D341Med (cell line): ENCODE measurements at regions not wholly inside any gene's neighbourhood (a gene's known extent, or its start where the extent isn't known, plus 50 kb on each side); places are given as distances from the start of the nearest gene placed in this dataset.
"Not testable (repeated sequence)": the region's sequence is repeated elsewhere in the genome, so short reads cannot be mapped to it uniquely, and the experiment has no call there.

Experiments
- DNase-seq: peaks from one replicate; pipeline ENCODE4 v3.0.0; 2012; ENCODE audit warnings: low spot score

DNA sequence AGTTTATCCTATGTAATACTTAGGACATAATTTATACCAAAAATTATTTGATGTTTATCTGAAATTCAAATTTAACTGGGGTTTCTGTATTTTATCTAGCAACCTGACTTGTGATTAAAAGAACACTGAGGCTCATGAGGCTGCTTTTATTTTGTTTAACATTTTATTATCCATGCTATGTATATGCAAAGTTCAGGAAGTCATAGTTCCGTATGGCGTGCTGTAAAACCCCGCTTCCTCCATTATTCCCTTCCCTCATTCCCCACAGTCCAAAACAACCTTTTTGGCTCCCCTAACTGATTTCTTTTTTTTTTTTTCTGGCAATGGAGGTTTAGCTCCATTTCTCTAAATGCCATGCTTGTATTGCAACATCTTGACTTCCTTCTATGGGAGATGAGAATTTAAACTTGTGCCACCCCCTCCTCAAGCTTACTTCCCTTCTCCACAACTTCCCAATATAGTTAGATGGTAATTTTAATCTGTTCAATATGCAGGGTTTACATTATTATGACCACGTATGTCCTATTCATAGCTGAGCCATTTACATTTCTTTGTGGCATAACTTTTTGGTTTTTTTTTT is 138.0 kb upstream of the DNAH14 start:
- no peak for DNase-seq

GRCh38 chr1:224795591-224795990 is 133.9 kb upstream of the DNAH14 start:
- no peak for DNase-seq

- DNase-seq: no peak
Observed at GRCh38 chr1:224799083-224799482, 130.4 kb upstream of the DNAH14 start.

- no peak for DNase-seq
Observed at GRCh38 chr1:224800486-224801119, 128.9 kb upstream of the DNAH14 start.

- DNase-seq: no peak
Observed at GRCh38 chr1:224801844-224802490, 127.5 kb upstream of the DNAH14 start.

- DNase-seq: no peak
Observed at GRCh38 chr1:224802617-224803016, 126.9 kb upstream of the DNAH14 start.

GRCh38 chr1:224804220-224804619 is 125.3 kb upstream of the DNAH14 start:
- DNase-seq: no peak

- DNase-seq: no peak
Observed at GRCh38 chr1:224805889-224806288, 123.6 kb upstream of the DNAH14 start.

- DNase-seq: no peak
Observed at GRCh38 chr1:224809137-224809536, 120.3 kb upstream of the DNAH14 start.

DNA sequence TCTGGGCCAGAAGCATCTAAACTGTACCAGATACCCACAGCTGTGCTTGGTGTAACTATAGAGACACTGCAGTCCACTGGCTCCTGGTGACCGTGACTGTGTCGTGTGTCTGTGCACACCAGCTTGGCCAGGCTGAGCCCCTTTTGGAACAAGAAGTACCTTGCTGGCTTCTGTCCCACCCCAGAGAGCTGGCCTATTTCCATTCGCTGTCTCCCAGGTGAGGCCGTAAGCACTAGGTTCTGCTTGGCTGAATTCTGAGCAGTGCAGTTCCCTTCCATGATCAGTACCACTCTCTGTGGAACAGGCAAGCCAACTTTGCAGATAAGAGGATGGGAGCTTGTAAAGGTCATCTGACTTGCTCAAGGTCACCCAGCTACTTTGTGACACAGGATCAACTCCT is 119.9 kb upstream of the DNAH14 start:
- DNase-seq: no peak

DNA sequence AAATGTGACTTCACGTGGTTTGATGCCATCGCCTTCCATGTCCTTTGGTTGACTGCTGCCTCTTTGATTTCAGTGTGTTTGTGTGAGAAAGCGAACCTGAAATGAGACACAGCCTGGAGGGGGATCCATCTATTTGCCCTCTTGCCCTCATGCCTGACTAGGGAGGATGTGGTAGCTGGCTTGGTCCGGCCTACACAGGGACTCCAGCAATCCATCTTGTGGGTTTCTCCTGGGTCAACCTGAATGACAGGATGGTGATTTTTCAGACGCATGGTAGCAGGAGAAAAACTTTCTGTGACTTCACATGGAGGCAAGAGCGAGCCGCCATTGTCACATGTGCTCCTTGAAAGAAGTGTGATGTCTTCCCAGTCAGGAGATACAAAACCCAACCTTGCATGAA is 117.9 kb upstream of the DNAH14 start:
- no peak for DNase-seq

- DNase-seq: no peak
Observed at GRCh38 chr1:224815647-224816046, 113.8 kb upstream of the DNAH14 start.

DNA sequence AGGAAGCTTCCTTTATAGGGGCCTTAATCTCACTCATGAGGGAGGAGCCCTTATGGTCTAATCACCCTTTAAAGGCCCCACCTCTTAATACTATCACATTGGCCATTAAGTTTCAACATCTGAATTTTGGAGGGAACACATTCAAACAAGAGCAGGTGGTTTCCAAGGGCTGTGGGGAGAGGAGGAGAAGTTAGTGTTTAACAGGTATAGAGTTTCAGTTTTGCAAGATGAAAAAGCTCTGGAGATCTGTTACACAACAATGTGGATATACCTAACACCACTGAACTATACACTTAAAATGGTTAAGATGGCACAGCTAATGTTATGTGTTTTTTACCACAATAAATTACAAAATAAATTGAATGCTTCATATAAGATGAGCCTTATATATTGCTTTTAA is 113.4 kb upstream of the DNAH14 start:
- no peak for DNase-seq

GRCh38 chr1:224817382-224817781 is 112.1 kb upstream of the DNAH14 start:
- no peak for DNase-seq

GRCh38 chr1:224819861-224820260 is 109.6 kb upstream of the DNAH14 start:
- no peak for DNase-seq

GRCh38 chr1:224820341-224820740 is 109.1 kb upstream of the DNAH14 start:
- DNase-seq: no peak

DNA sequence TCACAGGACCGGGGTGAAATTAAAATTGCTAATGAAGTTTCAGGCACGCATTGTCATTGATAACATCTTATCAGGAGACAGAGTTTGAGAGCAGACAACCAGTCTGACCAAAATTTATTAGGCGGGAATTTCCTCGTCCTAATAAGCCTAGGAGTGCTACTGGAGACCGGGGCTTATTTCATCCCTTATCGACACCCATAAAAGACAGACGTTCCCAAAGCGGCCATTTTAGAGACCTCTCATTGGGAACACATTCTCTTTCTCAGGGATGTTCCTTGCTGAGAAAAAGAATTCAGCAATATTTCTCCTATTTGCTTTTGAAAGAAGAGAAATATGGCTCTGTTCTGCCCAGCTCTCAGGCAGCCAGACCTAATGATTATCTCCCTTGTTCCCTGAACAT is 107.7 kb upstream of the DNAH14 start:
- not testable (repeated sequence) for DNase-seq

DNA sequence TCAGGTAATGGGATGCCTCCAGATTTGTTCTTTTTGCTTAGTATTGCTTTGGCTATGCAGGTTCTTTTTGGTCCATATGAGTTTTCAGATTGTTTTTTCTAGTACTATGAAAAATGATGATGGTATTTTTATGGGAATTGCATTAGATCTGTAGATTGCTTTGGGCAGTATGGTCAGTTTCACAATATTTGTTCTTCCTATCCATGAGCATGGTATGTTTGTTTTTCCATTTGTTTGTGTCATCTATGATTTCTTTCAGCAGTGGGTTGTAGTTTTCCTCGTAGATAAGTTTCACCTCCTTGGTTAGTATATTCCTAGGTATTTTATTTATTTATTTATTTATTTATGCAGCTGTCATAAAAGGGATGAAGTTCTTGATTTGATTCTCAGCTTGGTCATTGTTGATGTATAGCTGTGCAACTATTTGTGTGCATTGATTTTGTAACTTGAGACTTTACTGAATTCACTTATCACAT is 103.9 kb upstream of the DNAH14 start:
- DNase-seq: no peak

DNA sequence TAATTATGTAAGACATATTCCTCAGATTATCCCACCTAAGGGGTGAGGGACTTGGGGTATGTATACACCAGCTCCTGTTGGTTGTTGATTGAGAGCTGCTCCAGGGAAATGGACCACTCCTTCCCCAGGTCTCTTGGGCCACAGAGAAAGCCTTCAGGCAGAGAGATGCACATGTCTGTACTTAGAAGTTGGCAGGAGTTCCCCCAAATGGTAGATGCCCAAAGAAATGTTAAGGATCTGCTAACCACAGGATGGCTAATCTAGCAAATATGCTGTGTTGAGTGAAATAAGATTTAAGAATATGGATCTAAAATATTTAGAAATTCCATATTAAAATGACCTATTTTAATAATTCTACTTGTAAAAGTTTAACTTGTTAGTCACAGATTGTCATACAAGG is 100.8 kb upstream of the DNAH14 start:
- no peak for DNase-seq

DNA sequence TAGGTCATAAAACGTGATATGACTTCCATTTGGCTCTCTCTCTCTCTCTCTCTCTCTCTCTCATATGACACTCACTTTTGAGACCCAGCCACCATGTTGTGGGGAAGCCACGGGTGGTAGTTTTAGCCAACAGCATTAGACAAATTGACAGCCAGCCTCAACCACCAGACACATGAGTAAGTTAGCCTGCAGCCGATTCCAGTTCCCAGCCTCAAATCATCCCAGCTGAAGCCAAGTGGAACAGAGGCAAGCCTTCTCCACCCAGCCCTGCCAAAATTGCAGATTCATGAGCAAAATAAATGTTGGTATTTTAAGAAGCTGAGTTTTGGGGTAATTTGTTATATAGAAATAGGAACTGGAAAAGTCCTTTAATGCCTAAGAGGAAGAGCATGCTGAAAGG is 98.0 kb upstream of the DNAH14 start:
- no peak for DNase-seq

DNA sequence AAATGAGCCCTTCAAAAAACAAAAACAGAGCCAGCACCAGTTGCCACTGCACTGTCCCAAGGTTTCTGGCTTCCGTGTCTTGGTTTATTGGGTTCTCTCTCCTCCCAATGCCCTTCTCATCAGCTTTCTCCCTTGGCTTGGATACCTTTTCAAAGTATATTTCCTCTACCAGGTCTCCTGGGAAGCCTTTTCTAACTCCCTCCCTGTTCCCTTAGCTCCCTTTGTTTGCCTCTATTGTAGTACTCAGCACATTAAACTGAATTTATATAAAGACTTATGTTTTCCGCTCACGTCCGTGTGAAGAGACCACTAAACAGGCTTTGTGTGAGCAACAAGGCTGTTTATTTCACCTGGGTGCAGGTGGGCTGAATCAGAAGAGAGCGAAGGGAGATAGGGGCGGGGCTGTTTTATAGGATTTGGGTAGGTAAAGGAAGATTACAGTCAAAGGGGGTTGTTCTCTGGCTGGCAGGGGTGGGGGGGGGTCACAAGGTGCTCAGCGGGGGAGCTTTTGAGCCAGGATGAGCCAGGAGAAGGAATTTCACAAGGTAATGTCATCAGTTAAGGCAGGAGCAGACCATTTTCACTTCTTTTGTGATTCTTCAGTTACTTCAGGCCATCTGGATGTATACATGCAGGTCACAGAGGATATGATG is 89.7 kb upstream of the DNAH14 start:
- DNase-seq: not testable (repeated sequence)

GRCh38 chr1:224841803-224842202 is 87.7 kb upstream of the DNAH14 start:
- DNase-seq: not testable (repeated sequence)
